ENCODE measurements at regions not wholly inside any gene's neighbourhood (a gene's known extent, or its start where the extent isn't known, plus 50 kb on each side); places are given as distances from the start of the nearest gene placed in this dataset.

- Histone ChIP-seq H3K27ac (ENCODE audit: low read length) (no peak overlapping the region), H3K27me3 (ENCODE audit: low read length) (no peaks in the 10 kb centered on the region), H3K79me2 (ENCODE audit: low read length) (no peaks in the 10 kb centered on the region), H2AFZ (ENCODE audit: low read length) (no peak overlapping the region), H3K36me3 (ENCODE audit: insufficient read depth, low read length) (no peaks in the 10 kb centered on the region), H3K9me3 (ENCODE audit: low read length) (no peaks in the 10 kb centered on the region), H3K4me3 (ENCODE audit: low read length) (no peak overlapping the region), H4K20me1 (ENCODE audit: insufficient read depth, low read depth, low read length) (no peaks in the 10 kb centered on the region), H3K9me2 (replicated peaks; ENCODE audit: insufficient read depth, low read length) (no peaks in the 10 kb centered on the region), H3K9ac (ENCODE audit: low read length) (no peak overlapping the region), H3K4me2 (ENCODE audit: low read depth, low read length, poor library complexity, severe bottlenecking) (no peak overlapping the region), H3K4me1 (ENCODE audit: low read length) (no peaks in the 10 kb centered on the region)
- no peak for DNase-seq
Observed at GRCh38 chr4:112840061-112840460, 203.1 kb downstream of the LARP7 start.

GRCh38 chr4:112840619-112841018, 203.7 kb downstream of the LARP7 start:
- Histone ChIP-seq H3K4me2 (ENCODE audit: low read depth, low read length, poor library complexity, severe bottlenecking) (no peak overlapping the region), H2AFZ (ENCODE audit: low read length) (no peak overlapping the region), H3K4me3 (ENCODE audit: low read length) (no peak overlapping the region), H3K9me3 (ENCODE audit: low read length) (no peaks in the 10 kb centered on the region), H3K9me2 (replicated peaks; ENCODE audit: insufficient read depth, low read length) (no peaks in the 10 kb centered on the region), H3K27ac (ENCODE audit: low read length) (no peak overlapping the region), H4K20me1 (ENCODE audit: insufficient read depth, low read depth, low read length) (no peaks in the 10 kb centered on the region), H3K79me2 (ENCODE audit: low read length) (no peaks in the 10 kb centered on the region), H3K4me1 (ENCODE audit: low read length) (no peaks in the 10 kb centered on the region), H3K9ac (ENCODE audit: low read length) (no peak overlapping the region), H3K27me3 (ENCODE audit: low read length) (no peaks in the 10 kb centered on the region), H3K36me3 (ENCODE audit: insufficient read depth, low read length) (no peaks in the 10 kb centered on the region)
- no peak for DNase-seq

DNA sequence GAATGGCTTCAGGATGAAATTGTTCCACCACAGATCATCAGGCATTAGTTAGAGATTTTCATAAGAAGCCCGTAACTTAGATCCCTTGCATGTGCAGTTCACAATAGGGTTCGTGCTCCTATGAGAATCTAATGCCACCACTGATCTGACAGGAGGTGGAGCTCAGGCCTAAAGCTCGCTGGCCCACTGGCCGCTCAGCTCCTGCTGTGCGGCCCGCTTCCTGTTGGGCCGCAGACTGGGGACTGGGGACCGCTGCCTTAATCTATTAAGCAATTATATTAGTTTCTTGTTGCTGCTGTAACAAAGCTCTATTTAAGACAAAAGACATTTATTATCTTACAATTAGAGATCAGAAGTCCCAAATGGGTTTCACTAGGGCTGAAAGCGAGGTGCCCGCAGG, 205.6 kb downstream of the LARP7 start:
- Histone ChIP-seq H4K20me1 (ENCODE audit: insufficient read depth, low read depth, low read length) (no peaks in the 10 kb centered on the region), H3K9me2 (replicated peaks; ENCODE audit: insufficient read depth, low read length) (no peaks in the 10 kb centered on the region), H3K79me2 (ENCODE audit: low read length) (no peaks in the 10 kb centered on the region), H3K4me2 (ENCODE audit: low read depth, low read length, poor library complexity, severe bottlenecking) (no peak overlapping the region), H3K4me3 (ENCODE audit: low read length) (no peak overlapping the region), H3K27me3 (ENCODE audit: low read length) (no peaks in the 10 kb centered on the region), H3K9ac (ENCODE audit: low read length) (no peak overlapping the region), H3K36me3 (ENCODE audit: insufficient read depth, low read length) (no peaks in the 10 kb centered on the region), H2AFZ (ENCODE audit: low read length) (no peak overlapping the region), H3K27ac (ENCODE audit: low read length) (no peak overlapping the region), H3K9me3 (ENCODE audit: low read length) (no peaks in the 10 kb centered on the region), H3K4me1 (ENCODE audit: low read length) (no peaks in the 10 kb centered on the region)
- DNase-seq, result no peak

DNA sequence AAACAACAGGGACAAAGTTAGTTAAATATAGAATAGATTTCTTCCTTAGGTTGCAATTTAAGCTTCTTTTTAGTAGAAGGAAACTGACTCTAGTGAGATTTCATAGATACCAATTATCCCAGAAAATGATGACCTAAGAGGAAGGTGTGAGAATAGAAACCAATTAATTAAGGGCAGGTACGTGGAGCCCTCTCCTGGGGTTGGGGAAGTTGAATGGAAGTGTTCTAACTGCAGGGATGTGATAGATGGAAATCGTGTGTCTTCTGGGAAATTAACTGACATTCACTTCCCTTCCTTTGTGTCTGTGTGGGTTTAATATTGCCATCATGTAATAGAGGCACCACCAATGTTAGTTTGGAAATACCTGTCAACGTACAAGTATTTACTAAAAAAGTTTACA, 204.1 kb upstream of the ANK2 start:
- Histone ChIP-seq H3K4me3 (ENCODE audit: low read length) (no peak overlapping the region), H3K79me2 (ENCODE audit: low read length) (no peaks in the 10 kb centered on the region), H3K9me2 (replicated peaks; ENCODE audit: insufficient read depth, low read length) (no peaks in the 10 kb centered on the region), H3K9me3 (ENCODE audit: low read length) (no peaks in the 10 kb centered on the region), H3K27me3 (ENCODE audit: low read length) (no peaks in the 10 kb centered on the region), H3K4me1 (ENCODE audit: low read length) (no peaks in the 10 kb centered on the region), H3K4me2 (ENCODE audit: low read depth, low read length, poor library complexity, severe bottlenecking) (no peak overlapping the region), H4K20me1 (ENCODE audit: insufficient read depth, low read depth, low read length) (no peaks in the 10 kb centered on the region), H3K36me3 (ENCODE audit: insufficient read depth, low read length) (no peaks in the 10 kb centered on the region), H3K27ac (ENCODE audit: low read length) (no peak overlapping the region), H3K9ac (ENCODE audit: low read length) (no peak overlapping the region), H2AFZ (ENCODE audit: low read length) (no peak overlapping the region)
- DNase-seq, result no peak

GRCh38 chr4:112847045-112847444, 202.4 kb upstream of the ANK2 start:
- Histone ChIP-seq H3K4me2 (ENCODE audit: low read depth, low read length, poor library complexity, severe bottlenecking) (no peak overlapping the region), H3K36me3 (ENCODE audit: insufficient read depth, low read length) (no peaks in the 10 kb centered on the region), H4K20me1 (ENCODE audit: insufficient read depth, low read depth, low read length) (no peaks in the 10 kb centered on the region), H2AFZ (ENCODE audit: low read length) (no peak overlapping the region), H3K9ac (ENCODE audit: low read length) (no peak overlapping the region), H3K27me3 (ENCODE audit: low read length) (no peaks in the 10 kb centered on the region), H3K9me3 (ENCODE audit: low read length) (no peaks in the 10 kb centered on the region), H3K9me2 (replicated peaks; ENCODE audit: insufficient read depth, low read length) (no peaks in the 10 kb centered on the region), H3K27ac (ENCODE audit: low read length) (no peak overlapping the region), H3K4me3 (ENCODE audit: low read length) (no peak overlapping the region), H3K4me1 (ENCODE audit: low read length) (no peaks in the 10 kb centered on the region), H3K79me2 (ENCODE audit: low read length) (no peaks in the 10 kb centered on the region)
- no peak for DNase-seq

DNA sequence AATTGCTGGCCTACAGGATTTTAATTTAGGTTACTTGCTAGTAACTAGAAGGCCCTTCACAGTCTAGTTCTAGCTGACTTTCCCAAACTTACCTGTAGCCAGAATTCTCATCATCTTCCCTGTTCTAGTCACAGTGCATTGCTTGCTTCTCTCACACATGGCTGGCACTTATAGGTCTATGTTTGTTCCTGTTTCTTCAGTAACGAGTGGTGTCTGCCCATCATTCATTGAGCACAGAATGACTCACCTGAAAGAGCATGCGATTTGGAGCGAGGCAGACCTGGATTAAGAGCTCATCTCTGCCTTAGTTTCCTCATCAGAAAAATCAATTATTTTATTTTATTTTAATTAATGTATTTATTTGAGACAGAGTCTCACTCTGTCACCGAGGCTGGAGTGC, 201.7 kb upstream of the ANK2 start:
- H3K79me2 ChIP-seq (ENCODE audit: low read length), result no peaks in the 10 kb centered on the region
- no peaks in the 10 kb centered on the region for H4K20me1 ChIP-seq (ENCODE audit: insufficient read depth, low read depth, low read length)
- no peaks in the 10 kb centered on the region for H3K36me3 ChIP-seq (ENCODE audit: insufficient read depth, low read length)
- H2AFZ ChIP-seq (ENCODE audit: low read length), result no peak overlapping the region
- DNase-seq, result no peak
- H3K27me3 ChIP-seq (ENCODE audit: low read length), result no peaks in the 10 kb centered on the region
- no peaks in the 10 kb centered on the region for H3K9me3 ChIP-seq (ENCODE audit: low read length)
- no peak overlapping the region for H3K27ac ChIP-seq (ENCODE audit: low read length)
- no peaks in the 10 kb centered on the region for H3K9me2 ChIP-seq (replicated peaks; ENCODE audit: insufficient read depth, low read length)
- H3K4me1 ChIP-seq (ENCODE audit: low read length), result no peaks in the 10 kb centered on the region
- no peak overlapping the region for H3K4me3 ChIP-seq (ENCODE audit: low read length)
- no peak overlapping the region for H3K4me2 ChIP-seq (ENCODE audit: low read depth, low read length, poor library complexity, severe bottlenecking)
- H3K9ac ChIP-seq (ENCODE audit: low read length), result no peak overlapping the region

GRCh38 chr4:112848911-112849310, 200.5 kb upstream of the ANK2 start:
- Histone ChIP-seq H3K9me3 (ENCODE audit: low read length) (no peaks in the 10 kb centered on the region), H3K9ac (ENCODE audit: low read length) (no peak overlapping the region), H3K4me2 (ENCODE audit: low read depth, low read length, poor library complexity, severe bottlenecking) (no peak overlapping the region), H2AFZ (ENCODE audit: low read length) (no peak overlapping the region), H3K36me3 (ENCODE audit: insufficient read depth, low read length) (no peaks in the 10 kb centered on the region), H3K4me1 (ENCODE audit: low read length) (no peaks in the 10 kb centered on the region), H3K9me2 (replicated peaks; ENCODE audit: insufficient read depth, low read length) (no peaks in the 10 kb centered on the region), H4K20me1 (ENCODE audit: insufficient read depth, low read depth, low read length) (no peaks in the 10 kb centered on the region), H3K79me2 (ENCODE audit: low read length) (no peaks in the 10 kb centered on the region), H3K27me3 (ENCODE audit: low read length) (no peaks in the 10 kb centered on the region), H3K27ac (ENCODE audit: low read length) (no peak overlapping the region), H3K4me3 (ENCODE audit: low read length) (no peak overlapping the region)
- DNase-seq, result no peak

- no peak for DNase-seq
- Histone ChIP-seq H3K79me2 (ENCODE audit: low read length) (no peaks in the 10 kb centered on the region), H3K36me3 (ENCODE audit: insufficient read depth, low read length) (no peaks in the 10 kb centered on the region), H2AFZ (ENCODE audit: low read length) (no peak overlapping the region), H3K27me3 (ENCODE audit: low read length) (no peaks in the 10 kb centered on the region), H3K4me3 (ENCODE audit: low read length) (no peak overlapping the region), H3K4me1 (ENCODE audit: low read length) (no peaks in the 10 kb centered on the region), H4K20me1 (ENCODE audit: insufficient read depth, low read depth, low read length) (no peaks in the 10 kb centered on the region), H3K9ac (ENCODE audit: low read length) (no peak overlapping the region), H3K4me2 (ENCODE audit: low read depth, low read length, poor library complexity, severe bottlenecking) (no peak overlapping the region), H3K9me3 (ENCODE audit: low read length) (no peaks in the 10 kb centered on the region), H3K9me2 (replicated peaks; ENCODE audit: insufficient read depth, low read length) (no peaks in the 10 kb centered on the region), H3K27ac (ENCODE audit: low read length) (no peak overlapping the region)
Observed at GRCh38 chr4:112852601-112853000, 196.9 kb upstream of the ANK2 start.

DNA sequence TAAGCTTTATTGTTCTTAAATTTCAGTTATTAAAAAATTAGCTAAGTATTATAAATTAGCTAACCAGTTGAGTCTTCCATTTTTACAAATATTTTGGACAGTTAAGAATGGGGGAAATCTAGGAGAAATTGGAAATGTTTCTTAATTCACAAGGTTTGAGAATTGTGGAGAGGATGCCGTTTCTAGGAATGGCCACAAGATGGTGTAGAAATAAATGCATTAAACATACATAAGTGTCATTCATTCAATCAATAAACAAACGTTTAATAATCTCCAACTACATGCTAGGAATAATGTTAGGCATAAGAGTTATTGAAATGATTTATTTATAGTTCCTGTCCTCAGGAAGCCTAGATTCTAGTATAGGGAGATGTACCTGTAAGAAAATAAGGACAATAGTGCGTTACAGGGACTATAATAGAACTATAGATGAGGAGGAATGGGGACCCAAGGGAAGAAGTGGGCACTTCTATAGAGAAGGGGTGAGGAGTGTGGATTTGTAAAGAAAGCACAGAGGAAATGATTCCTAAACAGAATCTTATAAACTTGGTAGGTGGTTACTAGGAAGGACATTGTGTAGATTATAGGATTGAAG, 195.7 kb upstream of the ANK2 start:
- no peak overlapping the region for H3K4me3 ChIP-seq (ENCODE audit: low read length)
- H3K4me2 ChIP-seq (ENCODE audit: low read depth, low read length, poor library complexity, severe bottlenecking), result no peak overlapping the region
- H3K27ac ChIP-seq (ENCODE audit: low read length), result no peak overlapping the region
- H3K9me2 ChIP-seq (replicated peaks; ENCODE audit: insufficient read depth, low read length), result no peaks in the 10 kb centered on the region
- DNase-seq, result peak; percentile 47
- no peaks in the 10 kb centered on the region for H3K4me1 ChIP-seq (ENCODE audit: low read length)
- no peaks in the 10 kb centered on the region for H3K79me2 ChIP-seq (ENCODE audit: low read length)
- H3K36me3 ChIP-seq (ENCODE audit: insufficient read depth, low read length), result no peaks in the 10 kb centered on the region
- H2AFZ ChIP-seq (ENCODE audit: low read length), result no peak overlapping the region
- H3K9me3 ChIP-seq (ENCODE audit: low read length), result no peaks in the 10 kb centered on the region
- no peaks in the 10 kb centered on the region for H3K27me3 ChIP-seq (ENCODE audit: low read length)
- no peaks in the 10 kb centered on the region for H4K20me1 ChIP-seq (ENCODE audit: insufficient read depth, low read depth, low read length)
- no peak overlapping the region for H3K9ac ChIP-seq (ENCODE audit: low read length)
